ENCODE measurements at regions not wholly inside any gene's neighbourhood (a gene's known extent, or its start where the extent isn't known, plus 50 kb on each side); places are given as distances from the start of the nearest gene placed in this dataset.

DNA sequence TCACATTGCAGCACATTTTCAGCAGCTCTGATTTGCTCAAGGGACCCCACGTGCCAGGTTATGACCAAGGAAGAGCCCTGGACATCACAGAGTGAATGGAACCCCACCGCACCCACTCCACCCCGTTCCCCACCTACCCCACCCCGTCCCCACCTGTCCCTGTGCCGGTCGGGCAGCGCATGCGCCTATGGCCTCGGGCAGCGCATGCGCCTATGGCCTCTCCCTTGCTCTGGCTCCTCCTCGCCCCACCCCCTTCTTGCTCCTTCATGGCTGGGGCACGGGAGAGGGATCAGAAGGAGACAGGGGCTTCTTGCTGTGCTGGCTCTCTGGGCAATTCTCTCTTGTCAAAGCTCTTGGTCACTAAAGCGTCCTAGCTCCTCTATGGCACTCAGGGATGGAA is 371.8 kb upstream of the HS6ST1 start:
- TF ChIP-seq, protein P1, sequence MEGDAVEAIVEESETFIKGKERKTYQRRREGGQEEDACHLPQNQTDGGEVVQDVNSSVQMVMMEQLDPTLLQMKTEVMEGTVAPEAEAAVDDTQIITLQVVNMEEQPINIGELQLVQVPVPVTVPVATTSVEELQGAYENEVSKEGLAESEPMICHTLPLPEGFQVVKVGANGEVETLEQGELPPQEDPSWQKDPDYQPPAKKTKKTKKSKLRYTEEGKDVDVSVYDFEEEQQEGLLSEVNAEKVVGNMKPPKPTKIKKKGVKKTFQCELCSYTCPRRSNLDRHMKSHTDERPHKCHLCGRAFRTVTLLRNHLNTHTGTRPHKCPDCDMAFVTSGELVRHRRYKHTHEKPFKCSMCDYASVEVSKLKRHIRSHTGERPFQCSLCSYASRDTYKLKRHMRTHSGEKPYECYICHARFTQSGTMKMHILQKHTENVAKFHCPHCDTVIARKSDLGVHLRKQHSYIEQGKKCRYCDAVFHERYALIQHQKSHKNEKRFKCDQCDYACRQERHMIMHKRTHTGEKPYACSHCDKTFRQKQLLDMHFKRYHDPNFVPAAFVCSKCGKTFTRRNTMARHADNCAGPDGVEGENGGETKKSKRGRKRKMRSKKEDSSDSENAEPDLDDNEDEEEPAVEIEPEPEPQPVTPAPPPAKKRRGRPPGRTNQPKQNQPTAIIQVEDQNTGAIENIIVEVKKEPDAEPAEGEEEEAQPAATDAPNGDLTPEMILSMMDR (conservative IDR thresholded peaks at IDR 0.05) = no peak
- TF ChIP-seq EZH2 (IDR thresholded peaks at IDR 0.05; ENCODE audit: low read depth) = no peak
